Stomach (tissue), 4 donors: ENCODE measurements at regions not wholly inside any gene's neighbourhood (a gene's known extent, or its start where the extent isn't known, plus 50 kb on each side); places are given as distances from the start of the nearest gene placed in this dataset.

Experiments used
- EP300 ChIP-seq: sonication (generic); formaldehyde crosslinking; IDR thresholded peaks from one replicate; pipeline ENCODE4 v1.6.1; 2017; ENCODE audit warnings: antibody characterized with exemption
- POLR2A ChIP-seq, 4 donors: fragments of 450-650 bp; IDR thresholded peaks; one replicate each; pipeline ENCODE4 v1.6.1; 2016; ENCODE audit warnings: antibody characterized with exemption in 4 of 4, control low read depth in 2 of 4, mild to moderate bottlenecking in 1 of 4, moderate library complexity in 1 of 4
- TF ChIP-seq, protein P1 (sequence below), 7 experiments: fragments of 450-650 bp in 4 of 7; fragments of 200-600 bp in 3 of 7; sonication (generic) in 3 of 7; IDR thresholded peaks; one replicate each; pipeline ENCODE4 v1.5.1; 2016 to 2019; ENCODE audit warnings: antibody characterized with exemption in 7 of 7, control low read depth in 2 of 7, mild to moderate bottlenecking in 1 of 7

DNA sequence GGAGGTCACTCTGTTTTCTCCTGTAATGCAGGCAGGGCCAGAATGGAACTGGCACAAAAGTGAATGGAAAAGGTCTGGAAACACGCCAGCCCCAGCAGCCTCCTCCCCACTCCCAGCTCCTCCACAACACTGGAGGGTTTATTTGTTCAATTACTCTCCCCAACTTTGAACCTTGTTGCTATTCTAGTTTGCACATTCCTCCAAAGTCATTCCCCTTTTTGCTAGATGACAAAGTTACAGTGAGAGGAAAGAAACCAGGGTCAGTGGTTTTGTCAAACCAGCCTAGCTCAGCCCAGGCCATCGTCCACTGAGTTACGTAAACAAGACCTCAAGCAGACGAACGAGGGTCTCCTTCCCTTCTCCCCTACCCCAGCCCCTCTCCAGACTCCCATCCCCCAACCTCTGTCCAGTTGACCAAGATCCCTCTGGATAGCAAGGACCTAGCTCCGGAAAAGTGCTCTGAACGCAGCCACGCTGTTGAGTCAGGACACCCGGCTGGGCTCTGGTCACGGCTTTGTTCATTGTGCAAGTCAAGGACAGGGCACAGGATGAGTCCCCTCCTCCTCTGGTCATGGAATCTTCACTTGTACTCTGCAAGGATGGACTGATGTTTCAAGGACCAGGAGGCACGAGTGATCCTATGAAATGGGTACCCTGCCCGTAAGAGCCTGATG is 180.0 kb downstream of the USP12 start:
- TF ChIP-seq, protein P1, sequence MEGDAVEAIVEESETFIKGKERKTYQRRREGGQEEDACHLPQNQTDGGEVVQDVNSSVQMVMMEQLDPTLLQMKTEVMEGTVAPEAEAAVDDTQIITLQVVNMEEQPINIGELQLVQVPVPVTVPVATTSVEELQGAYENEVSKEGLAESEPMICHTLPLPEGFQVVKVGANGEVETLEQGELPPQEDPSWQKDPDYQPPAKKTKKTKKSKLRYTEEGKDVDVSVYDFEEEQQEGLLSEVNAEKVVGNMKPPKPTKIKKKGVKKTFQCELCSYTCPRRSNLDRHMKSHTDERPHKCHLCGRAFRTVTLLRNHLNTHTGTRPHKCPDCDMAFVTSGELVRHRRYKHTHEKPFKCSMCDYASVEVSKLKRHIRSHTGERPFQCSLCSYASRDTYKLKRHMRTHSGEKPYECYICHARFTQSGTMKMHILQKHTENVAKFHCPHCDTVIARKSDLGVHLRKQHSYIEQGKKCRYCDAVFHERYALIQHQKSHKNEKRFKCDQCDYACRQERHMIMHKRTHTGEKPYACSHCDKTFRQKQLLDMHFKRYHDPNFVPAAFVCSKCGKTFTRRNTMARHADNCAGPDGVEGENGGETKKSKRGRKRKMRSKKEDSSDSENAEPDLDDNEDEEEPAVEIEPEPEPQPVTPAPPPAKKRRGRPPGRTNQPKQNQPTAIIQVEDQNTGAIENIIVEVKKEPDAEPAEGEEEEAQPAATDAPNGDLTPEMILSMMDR (IDR thresholded peaks at IDR 0.05) = no peak
- TF ChIP-seq EP300 (no peak), POLR2A (IDR thresholded peaks at IDR 0.05) (no peak)
